ENCODE measurements at regions not wholly inside any gene's neighbourhood (a gene's known extent, or its start where the extent isn't known, plus 50 kb on each side); places are given as distances from the start of the nearest gene placed in this dataset.

DNA sequence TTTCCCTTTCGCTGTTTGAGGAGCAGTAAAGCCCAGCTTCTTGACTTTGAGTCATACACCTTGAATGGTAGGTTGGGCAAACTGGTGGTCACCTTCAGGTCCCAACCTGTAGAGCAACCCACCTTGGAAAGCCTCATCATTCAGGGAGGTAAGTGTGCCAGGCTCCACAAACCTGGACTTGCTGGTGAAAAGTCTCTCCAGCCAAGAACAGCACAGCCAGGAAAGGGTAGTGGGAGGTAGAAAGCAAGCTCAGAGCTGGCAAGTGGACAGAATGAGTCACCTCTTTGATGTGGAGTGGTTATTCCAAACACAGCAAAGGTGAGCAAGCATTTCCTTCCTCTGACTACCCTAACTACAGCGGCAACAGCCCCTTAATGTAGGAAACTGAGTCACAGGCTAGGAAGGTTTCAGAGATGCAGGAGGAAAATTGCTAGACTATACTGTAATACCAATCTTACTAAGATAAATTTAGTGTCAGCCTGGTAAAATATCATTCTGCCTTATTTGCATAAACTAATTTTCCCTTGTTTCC, 117.5 kb upstream of the MTAP start:
- no peak overlapping the region for H2AFZ ChIP-seq (ENCODE audit: low read length)
- ATAC-seq (peak; percentile 76), FAIRE-seq (no peak), DNase-seq (ENCODE audit: low spot score) (peak; percentile 57)
- H3K4me1 ChIP-seq (ENCODE audit: insufficient read depth, low read length): no peaks in the 10 kb centered on the region
- no peaks in the 10 kb centered on the region for H3K36me3 ChIP-seq (replicated peaks in 1 of 2; ENCODE audit: control insufficient read depth in 1 of 2, insufficient read depth in 2 of 2, low read length in 2 of 2)
- 0 out of 2 replicates have a peak, but pooled peaks have one; percentile 18 for TF ChIP-seq MAFF (IDR thresholded peaks at IDR 0.05; ENCODE audit: low read depth, low read length)
- TF ChIP-seq FOSL2 (CRISPR knock-in tag; IDR thresholded peaks at IDR 0.05): peak; percentile 94
- TF ChIP-seq HNRNPUL1 (IDR thresholded peaks at IDR 0.05; ENCODE audit: low read depth, low read length): no peak
- peak; percentile 72; the same call in 1 of the 2 replicates for TF ChIP-seq ZNF652 (CRISPR knock-in tag; IDR thresholded peaks at IDR 0.05; ENCODE audit: borderline replicate concordance, low read depth)
- TF ChIP-seq HMG20A (CRISPR knock-in tag; IDR thresholded peaks at IDR 0.05; ENCODE audit: borderline replicate concordance): 0 out of 2 replicates have a peak, but pooled peaks have one; percentile 17
- no peak for TF ChIP-seq AGO2 (optimal IDR thresholded peaks at IDR 0.05; ENCODE audit: low read depth, low read length)
- TF ChIP-seq POGZ (CRISPR knock-in tag; IDR thresholded peaks at IDR 0.05): no peak
- TF ChIP-seq RELA (CRISPR knock-in tag; IDR thresholded peaks at IDR 0.05): no peak
- 0 out of 2 replicates have a peak, but pooled peaks have one; percentile 12 for TF ChIP-seq JUND (CRISPR knock-in tag; IDR thresholded peaks at IDR 0.05)
- TF ChIP-seq TCF7 (IDR thresholded peaks at IDR 0.05; ENCODE audit: low read depth): peak; percentile 60; the same call in 1 of the 2 replicates
- 0 out of 2 replicates have a peak, but pooled peaks have one; percentile 38 for TF ChIP-seq ELF3 (CRISPR knock-in tag; IDR thresholded peaks at IDR 0.05)
- peak; percentile 50; the same call in 1 of the 2 replicates for TF ChIP-seq FOSL1 (CRISPR knock-in tag; IDR thresholded peaks at IDR 0.05; ENCODE audit: borderline replicate concordance)
- no peak for TF ChIP-seq NFIC (IDR thresholded peaks at IDR 0.05; ENCODE audit: low read length)
- no peak for TF ChIP-seq ZNF264 (CRISPR knock-in tag; IDR thresholded peaks at IDR 0.05)
- TF ChIP-seq, protein P1, sequence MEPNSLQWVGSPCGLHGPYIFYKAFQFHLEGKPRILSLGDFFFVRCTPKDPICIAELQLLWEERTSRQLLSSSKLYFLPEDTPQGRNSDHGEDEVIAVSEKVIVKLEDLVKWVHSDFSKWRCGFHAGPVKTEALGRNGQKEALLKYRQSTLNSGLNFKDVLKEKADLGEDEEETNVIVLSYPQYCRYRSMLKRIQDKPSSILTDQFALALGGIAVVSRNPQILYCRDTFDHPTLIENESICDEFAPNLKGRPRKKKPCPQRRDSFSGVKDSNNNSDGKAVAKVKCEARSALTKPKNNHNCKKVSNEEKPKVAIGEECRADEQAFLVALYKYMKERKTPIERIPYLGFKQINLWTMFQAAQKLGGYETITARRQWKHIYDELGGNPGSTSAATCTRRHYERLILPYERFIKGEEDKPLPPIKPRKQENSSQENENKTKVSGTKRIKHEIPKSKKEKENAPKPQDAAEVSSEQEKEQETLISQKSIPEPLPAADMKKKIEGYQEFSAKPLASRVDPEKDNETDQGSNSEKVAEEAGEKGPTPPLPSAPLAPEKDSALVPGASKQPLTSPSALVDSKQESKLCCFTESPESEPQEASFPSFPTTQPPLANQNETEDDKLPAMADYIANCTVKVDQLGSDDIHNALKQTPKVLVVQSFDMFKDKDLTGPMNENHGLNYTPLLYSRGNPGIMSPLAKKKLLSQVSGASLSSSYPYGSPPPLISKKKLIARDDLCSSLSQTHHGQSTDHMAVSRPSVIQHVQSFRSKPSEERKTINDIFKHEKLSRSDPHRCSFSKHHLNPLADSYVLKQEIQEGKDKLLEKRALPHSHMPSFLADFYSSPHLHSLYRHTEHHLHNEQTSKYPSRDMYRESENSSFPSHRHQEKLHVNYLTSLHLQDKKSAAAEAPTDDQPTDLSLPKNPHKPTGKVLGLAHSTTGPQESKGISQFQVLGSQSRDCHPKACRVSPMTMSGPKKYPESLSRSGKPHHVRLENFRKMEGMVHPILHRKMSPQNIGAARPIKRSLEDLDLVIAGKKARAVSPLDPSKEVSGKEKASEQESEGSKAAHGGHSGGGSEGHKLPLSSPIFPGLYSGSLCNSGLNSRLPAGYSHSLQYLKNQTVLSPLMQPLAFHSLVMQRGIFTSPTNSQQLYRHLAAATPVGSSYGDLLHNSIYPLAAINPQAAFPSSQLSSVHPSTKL (CRISPR knock-in tag; IDR thresholded peaks at IDR 0.05): peak; percentile 26; the same call in 1 of the 2 replicates
- TF ChIP-seq FOXA1 (IDR thresholded peaks at IDR 0.05): no peak
- TF ChIP-seq FOXA1 (CRISPR knock-in tag; IDR thresholded peaks at IDR 0.05): 0 out of 2 replicates have a peak, but pooled peaks have one; percentile 36
- 0 out of 2 replicates have a peak, but pooled peaks have one; percentile 9 for TF ChIP-seq FOXA3 (CRISPR knock-in tag; IDR thresholded peaks at IDR 0.05)
- peak; percentile 19; the same call in 1 of the 2 replicates for TF ChIP-seq ETV5 (CRISPR knock-in tag; IDR thresholded peaks at IDR 0.05; ENCODE audit: borderline replicate concordance)
- no peak overlapping the region for H3K27ac ChIP-seq (ENCODE audit: extremely low read length, insufficient read depth, low read length)
- ChIA-PET POLR2A (no interaction called here), CTCF (ENCODE audit: low intra/inter-chr PET ratio, low total read pairs) (no interaction called here)
- H3K79me2 ChIP-seq (ENCODE audit: insufficient read depth, low read length): no peaks in the 10 kb centered on the region
- H4K20me1 ChIP-seq (ENCODE audit: insufficient read depth, low read length): no peaks in the 10 kb centered on the region
- BruUV-seq (replicated peaks): no TSS peak
- in situ Hi-C loops (cut with HindIII; ENCODE audit: extremely low pct_ligation_motif_present, low pct_unique_long_range_greater_than_20kb): no loop called here
- no peak overlapping the region; the same call in 1 of the 2 replicates for H3K4me2 ChIP-seq (ENCODE audit: low read depth, low read length)
- 0% methylated on average over 2 of the region's 2 CpGs for WGBS (ENCODE audit: low lambda C conversion rate)
- no peaks in the 10 kb centered on the region for H3K9me3 ChIP-seq (ENCODE audit: low read length)
- no peaks in the 10 kb centered on the region for H3K27me3 ChIP-seq (ENCODE audit: control insufficient read depth in 1 of 2, insufficient read depth in 2 of 2, low read length in 2 of 2)
- no peak overlapping the region for H3K9ac ChIP-seq (ENCODE audit: insufficient read depth, low read depth, low read length)
- intact Hi-C loops (cut with micrococcal nuclease; ENCODE audit: unreplicated experiment): no loop called here
- no peak overlapping the region for H3K4me3 ChIP-seq (replicated peaks in 1 of 3; ENCODE audit: insufficient read depth in 1 of 3, low read depth in 2 of 3, low read length in 3 of 3)

Data from HepG2 (cell line).